ENCODE measurements at regions not wholly inside any gene's neighbourhood (a gene's known extent, or its start where the extent isn't known, plus 50 kb on each side); places are given as distances from the start of the nearest gene placed in this dataset.
"Not testable (repeated sequence)": the region's sequence is repeated elsewhere in the genome, so short reads cannot be mapped to it uniquely, and the experiment has no call there.

DNA sequence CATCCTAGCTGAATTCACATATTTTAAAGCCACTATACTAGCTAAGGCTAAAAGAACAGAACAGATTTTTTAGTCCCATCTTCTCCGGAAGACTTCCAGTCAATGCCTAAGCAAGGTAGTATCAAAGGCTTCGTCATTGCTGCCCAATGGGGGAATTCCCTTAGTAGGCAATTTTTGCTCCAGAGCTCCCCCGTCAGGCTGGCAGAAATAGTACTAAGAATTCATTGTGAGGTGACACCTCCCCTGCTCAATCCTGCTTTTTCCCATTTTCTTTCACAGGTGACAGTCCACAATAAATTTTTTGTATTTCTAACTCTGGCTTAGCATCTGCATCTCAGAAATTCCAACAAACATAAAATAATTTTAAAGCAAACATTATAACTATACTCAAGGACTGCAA, 52.8 kb upstream of the SRSF6 start:
- H3K4me1 ChIP-seq (ENCODE audit: insufficient read depth): no peaks in the 10 kb centered on the region
- H4K20me1 ChIP-seq (replicated peaks; ENCODE audit: insufficient read depth): no peaks in the 10 kb centered on the region
- H3F3A ChIP-seq (replicated peaks; ENCODE audit: low read depth): no peaks in the 10 kb centered on the region
- no peak overlapping the region for H3K27ac ChIP-seq (ENCODE audit: low read depth)
- H3K36me3 Mint-ChIP-seq (ENCODE audit: low read depth): peaks cover 20% of the 10 kb centered on the region
- H3K79me2 ChIP-seq (replicated peaks; ENCODE audit: insufficient read depth): no peaks in the 10 kb centered on the region
- H3K4me2 ChIP-seq: no peak overlapping the region
- peaks cover 80% of the 10 kb centered on the region for H3K9me3 Mint-ChIP-seq
- no peaks in the 10 kb centered on the region for H3K4me1 Mint-ChIP-seq
- DNase-seq (ENCODE audit: low spot score) (peak; percentile 36), ATAC-seq (no peak)
- no peak overlapping the region for H3K4me3 Mint-ChIP-seq
- TF ChIP-seq CTCF (conservative IDR thresholded peaks at IDR 0.05; ENCODE audit: low read depth in 2 of 2): peak in 1 of 2 experiments; percentile 45; a peak in 3 of 4 replicates
- no peak for TF ChIP-seq JUNB (IDR thresholded peaks at IDR 0.05; ENCODE audit: unreplicated experiment)
- H3K36me3 ChIP-seq (ENCODE audit: insufficient read depth): no peaks in the 10 kb centered on the region; the same call in 1 of the 2 replicates
- no peaks in the 10 kb centered on the region for H3K9me2 ChIP-seq (ENCODE audit: insufficient read depth)
- no peaks in the 10 kb centered on the region for H3K27me3 ChIP-seq (ENCODE audit: insufficient read depth)
- no peak overlapping the region for H3K27ac Mint-ChIP-seq
- H3K4me3 ChIP-seq: no peak overlapping the region
- no peaks in the 10 kb centered on the region for H3K27me3 Mint-ChIP-seq (ENCODE audit: insufficient read depth, low read depth, poor library complexity)
- no peak overlapping the region for H2AFZ ChIP-seq

- not testable (repeated sequence) for H3K9me2 ChIP-seq (ENCODE audit: insufficient read depth); H3K4me3 Mint-ChIP-seq; H3K27ac ChIP-seq (ENCODE audit: low read depth); H3K36me3 ChIP-seq (ENCODE audit: insufficient read depth); H3K4me2 ChIP-seq; ATAC-seq; H3K4me3 ChIP-seq; H2AFZ ChIP-seq; H3K4me1 ChIP-seq (ENCODE audit: insufficient read depth); DNase-seq (ENCODE audit: low spot score); H3K27me3 ChIP-seq (ENCODE audit: insufficient read depth); H3K27ac Mint-ChIP-seq; H3K4me1 Mint-ChIP-seq; H3F3A ChIP-seq (replicated peaks; ENCODE audit: low read depth); H3K79me2 ChIP-seq (replicated peaks; ENCODE audit: insufficient read depth); H3K27me3 Mint-ChIP-seq (ENCODE audit: insufficient read depth, low read depth, poor library complexity); H4K20me1 ChIP-seq (replicated peaks; ENCODE audit: insufficient read depth)
- H3K36me3 Mint-ChIP-seq (ENCODE audit: low read depth): peaks cover 11% of the 10 kb centered on the region; the same call in 2 of the 3 replicates
- H3K9me3 Mint-ChIP-seq: peaks cover 69% of the 10 kb centered on the region
These were observed 56.8 kb upstream of the SRSF6 start for GRCh38 chr20:43400882-43401281.

DNA sequence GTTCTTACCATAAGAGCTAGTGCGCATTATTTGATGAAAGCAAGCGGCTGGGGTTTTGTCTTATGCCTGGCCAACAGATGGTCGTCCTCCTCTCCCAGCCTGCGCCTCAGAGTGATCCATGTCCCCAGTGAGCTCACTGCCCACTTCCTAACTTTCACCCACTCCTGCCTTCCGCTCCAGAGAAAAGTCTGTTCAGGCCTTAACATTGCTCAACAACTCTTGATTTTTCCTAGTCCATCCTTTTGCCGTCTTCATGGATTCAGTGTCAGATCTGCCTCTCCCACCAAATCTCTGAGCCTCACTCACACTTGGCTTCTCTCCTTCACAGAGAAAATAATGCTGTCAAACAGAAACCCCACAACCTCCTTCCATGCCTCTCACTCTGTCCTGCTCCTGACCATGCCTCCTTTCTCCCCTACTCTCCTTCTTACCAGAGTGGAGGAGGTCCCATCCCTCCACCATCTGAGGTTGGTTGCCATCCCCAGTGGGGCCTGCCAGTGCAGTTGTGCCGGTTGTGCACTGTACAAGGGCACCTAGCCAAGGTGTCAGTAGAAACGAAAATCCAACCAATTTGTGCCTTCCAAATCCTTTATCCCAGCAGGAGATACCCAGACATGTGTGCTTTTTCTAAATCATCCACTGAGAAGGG, 58.9 kb upstream of the SRSF6 start:
- Histone ChIP-seq H2AFZ (no peak overlapping the region), H3K9me2 (ENCODE audit: insufficient read depth) (no peaks in the 10 kb centered on the region), H3K4me3 (no peak overlapping the region), H3K4me1 (ENCODE audit: insufficient read depth) (no peaks in the 10 kb centered on the region), H3K4me2 (no peak overlapping the region), H3F3A (replicated peaks; ENCODE audit: low read depth) (no peaks in the 10 kb centered on the region), H4K20me1 (replicated peaks; ENCODE audit: insufficient read depth) (no peaks in the 10 kb centered on the region), H3K27ac (ENCODE audit: low read depth) (no peak overlapping the region), H3K36me3 (ENCODE audit: insufficient read depth) (no peaks in the 10 kb centered on the region), H3K27me3 (ENCODE audit: insufficient read depth) (no peaks in the 10 kb centered on the region), H3K79me2 (replicated peaks; ENCODE audit: insufficient read depth) (no peaks in the 10 kb centered on the region)
- H3K27ac Mint-ChIP-seq: no peak overlapping the region
- H3K4me3 Mint-ChIP-seq: no peak overlapping the region
- TF ChIP-seq REST (IDR thresholded peaks at IDR 0.05; ENCODE audit: unreplicated experiment) (no peak), NANOG (IDR thresholded peaks at IDR 0.05; ENCODE audit: borderline replicate concordance) (no peak), POLR2AphosphoS5 (IDR thresholded peaks at IDR 0.05; ENCODE audit: low read depth) (no peak), CTCF (conservative IDR thresholded peaks at IDR 0.05; ENCODE audit: low read depth in 2 of 2) (no peak), CREB1 (CRISPR knock-in tag; IDR thresholded peaks at IDR 0.05; ENCODE audit: low read depth) (no peak), ZNF331 (CRISPR knock-in tag; IDR thresholded peaks at IDR 0.05; ENCODE audit: low read depth) (no peak), STAT1 (IDR thresholded peaks at IDR 0.05; ENCODE audit: unreplicated experiment) (no peak), ZNF114 (CRISPR knock-in tag; IDR thresholded peaks at IDR 0.05) (no peak), EZH2 (IDR thresholded peaks at IDR 0.05; ENCODE audit: low read depth, unreplicated experiment) (no peak)
- TF ChIP-seq, protein P1, sequence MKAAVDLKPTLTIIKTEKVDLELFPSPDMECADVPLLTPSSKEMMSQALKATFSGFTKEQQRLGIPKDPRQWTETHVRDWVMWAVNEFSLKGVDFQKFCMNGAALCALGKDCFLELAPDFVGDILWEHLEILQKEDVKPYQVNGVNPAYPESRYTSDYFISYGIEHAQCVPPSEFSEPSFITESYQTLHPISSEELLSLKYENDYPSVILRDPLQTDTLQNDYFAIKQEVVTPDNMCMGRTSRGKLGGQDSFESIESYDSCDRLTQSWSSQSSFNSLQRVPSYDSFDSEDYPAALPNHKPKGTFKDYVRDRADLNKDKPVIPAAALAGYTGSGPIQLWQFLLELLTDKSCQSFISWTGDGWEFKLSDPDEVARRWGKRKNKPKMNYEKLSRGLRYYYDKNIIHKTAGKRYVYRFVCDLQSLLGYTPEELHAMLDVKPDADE (IDR thresholded peaks at IDR 0.05): no peak
- H3K36me3 Mint-ChIP-seq (ENCODE audit: low read depth): peaks cover 6% of the 10 kb centered on the region; the same call in 2 of the 3 replicates
- no peak for ATAC-seq
- H3K9me3 Mint-ChIP-seq: peaks cover 68% of the 10 kb centered on the region
- no peaks in the 10 kb centered on the region for H3K4me1 Mint-ChIP-seq
- no peaks in the 10 kb centered on the region for H3K27me3 Mint-ChIP-seq (ENCODE audit: insufficient read depth, low read depth, poor library complexity)
- DNase-seq (ENCODE audit: low spot score): no peak

Measured in GM23338 (cell line).